RWPE2 (cell line): ENCODE measurements at regions not wholly inside any gene's neighbourhood (a gene's known extent, or its start where the extent isn't known, plus 50 kb on each side); places are given as distances from the start of the nearest gene placed in this dataset.
A peak's percentile ranks its signal among the peaks of the same experiment; 100 is the strongest.

ENCODE experiments used
- ATAC-seq: fragments of 200-7000 bp; cut with Tn5 transposase; 3 replicates; pipeline ENCODE4 v1.9.1; 2021; ENCODE audit warnings: low read depth
- DNase-seq: peaks from one replicate; pipeline ENCODE4 v3.0.0-alpha.2; 2020; ENCODE audit warnings: low spot score
- H3K27ac ChIP-seq: fragments of 450-650 bp; 2 replicates; pipeline ENCODE4 v1.5.1; 2017; ENCODE audit warnings: mild to moderate bottlenecking; ENCODE audit not compliant: poor library complexity, severe bottlenecking
- H3K27me3 ChIP-seq: fragments of 250-450 bp; sonication (Bioruptor Pico); 2 replicates; pipeline ENCODE4 v1.5.1; 2021; ENCODE audit warnings: mild to moderate bottlenecking, moderate library complexity; ENCODE audit not compliant: insufficient read depth, poor library complexity, severe bottlenecking
- H3K36me3 ChIP-seq: fragments of 250-450 bp; sonication (Bioruptor Pico); 2 replicates; pipeline ENCODE4 v1.5.1; 2020; ENCODE audit warnings: low read depth, mild to moderate bottlenecking, moderate library complexity
- H3K4me1 ChIP-seq: fragments of 250-450 bp; sonication (Bioruptor Pico); 2 replicates; pipeline ENCODE4 v1.5.1; 2021; ENCODE audit warnings: mild to moderate bottlenecking, moderate library complexity; ENCODE audit not compliant: insufficient read depth, poor library complexity, severe bottlenecking
- H3K4me3 ChIP-seq: fragments of 250-450 bp; sonication (Bioruptor Pico); 2 replicates; pipeline ENCODE4 v1.5.1; 2021; ENCODE audit warnings: mild to moderate bottlenecking, moderate library complexity; ENCODE audit not compliant: severe bottlenecking
- H3K9me3 ChIP-seq: fragments of 250-450 bp; sonication (Bioruptor Pico); 2 replicates; pipeline ENCODE4 v1.5.1; 2021; ENCODE audit warnings: mild to moderate bottlenecking, moderate library complexity; ENCODE audit not compliant: severe bottlenecking
- CTCF ChIP-seq: fragments of 450-650 bp; IDR thresholded peaks from one replicate; pipeline ENCODE4 v1.5.1; 2017; ENCODE audit warnings: mild to moderate bottlenecking, moderate library complexity; ENCODE audit not compliant: poor library complexity, severe bottlenecking

GRCh38 chr4:164288578-164288977 lies 465.4 kb upstream of the SMIM31 start:
- no peak for DNase-seq
- no peaks in the 10 kb centered on the region for H3K4me1 ChIP-seq

GRCh38 chr4:164293203-164293602 lies 460.7 kb upstream of the SMIM31 start:
- H3K9me3 ChIP-seq: no peaks in the 10 kb centered on the region
- H3K27ac ChIP-seq: no peak overlapping the region
- no peaks in the 10 kb centered on the region for H3K36me3 ChIP-seq
- no peak for TF ChIP-seq CTCF
- no peaks in the 10 kb centered on the region for H3K27me3 ChIP-seq
- H3K4me3 ChIP-seq: no peak overlapping the region
- DNase-seq: no peak
- no peaks in the 10 kb centered on the region for H3K4me1 ChIP-seq
- ATAC-seq: no peak

More at GRCh38 chr4:164288578-164288977, 465.4 kb upstream of the SMIM31 start:
- no peak for ATAC-seq
- H3K27me3 ChIP-seq: no peaks in the 10 kb centered on the region
- no peaks in the 10 kb centered on the region for H3K36me3 ChIP-seq
- TF ChIP-seq CTCF: no peak
- no peaks in the 10 kb centered on the region for H3K9me3 ChIP-seq
- no peak overlapping the region for H3K27ac ChIP-seq
- H3K4me3 ChIP-seq: no peak overlapping the region

GRCh38 chr4:164293743-164294142 lies 460.2 kb upstream of the SMIM31 start:
- Histone ChIP-seq H3K4me3 (no peak overlapping the region), H3K9me3 (no peaks in the 10 kb centered on the region), H3K27ac (no peak overlapping the region), H3K27me3 (no peaks in the 10 kb centered on the region), H3K36me3 (no peaks in the 10 kb centered on the region), H3K4me1 (no peaks in the 10 kb centered on the region)
- ATAC-seq (no peak), DNase-seq (no peak)
- no peak for TF ChIP-seq CTCF

- no peak overlapping the region for H3K4me3 ChIP-seq
- no peaks in the 10 kb centered on the region for H3K9me3 ChIP-seq
- no peaks in the 10 kb centered on the region for H3K36me3 ChIP-seq
- TF ChIP-seq CTCF: no peak
- no peak for DNase-seq
- H3K27ac ChIP-seq: no peak overlapping the region
- H3K4me1 ChIP-seq: peaks cover 19% of the 10 kb centered on the region
- ATAC-seq: no peak
- no peaks in the 10 kb centered on the region for H3K27me3 ChIP-seq
Measured at GRCh38 chr4:164301430-164301829, 452.5 kb upstream of the SMIM31 start.

- no peaks in the 10 kb centered on the region for H3K9me3 ChIP-seq
- ATAC-seq: peak; percentile 66
- DNase-seq: no peak
- TF ChIP-seq CTCF: no peak
- H3K4me3 ChIP-seq: no peak overlapping the region
- peaks cover 19% of the 10 kb centered on the region for H3K4me1 ChIP-seq
- no peak overlapping the region for H3K27ac ChIP-seq
- no peaks in the 10 kb centered on the region for H3K36me3 ChIP-seq
- no peaks in the 10 kb centered on the region for H3K27me3 ChIP-seq
Measured at GRCh38 chr4:164304101-164304639, 449.8 kb upstream of the SMIM31 start.
